ENCODE measurements at regions not wholly inside any gene's neighbourhood (a gene's known extent, or its start where the extent isn't known, plus 50 kb on each side); places are given as distances from the start of the nearest gene placed in this dataset.

DNA sequence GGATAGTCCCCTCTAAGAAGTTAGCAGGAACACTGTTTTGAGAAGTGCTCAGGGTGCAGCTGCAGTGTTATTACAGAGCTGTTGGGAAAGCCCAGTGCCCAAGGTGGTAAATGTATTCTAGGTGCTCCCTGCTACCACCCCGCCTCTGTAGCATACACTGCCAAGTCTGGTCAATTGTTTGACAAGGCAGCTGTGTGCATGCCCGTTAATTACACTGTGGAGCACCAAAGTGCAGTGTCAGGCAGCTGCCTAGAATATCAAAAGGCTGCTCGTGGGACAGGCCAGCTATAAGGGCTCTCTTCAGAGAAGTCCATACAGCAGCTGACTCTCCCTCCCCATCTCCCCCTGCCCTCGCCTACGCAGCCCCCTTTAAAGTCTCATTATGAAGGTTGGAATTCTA lies 99.9 kb upstream of the KLHL13 start:
- TF ChIP-seq, protein P1, sequence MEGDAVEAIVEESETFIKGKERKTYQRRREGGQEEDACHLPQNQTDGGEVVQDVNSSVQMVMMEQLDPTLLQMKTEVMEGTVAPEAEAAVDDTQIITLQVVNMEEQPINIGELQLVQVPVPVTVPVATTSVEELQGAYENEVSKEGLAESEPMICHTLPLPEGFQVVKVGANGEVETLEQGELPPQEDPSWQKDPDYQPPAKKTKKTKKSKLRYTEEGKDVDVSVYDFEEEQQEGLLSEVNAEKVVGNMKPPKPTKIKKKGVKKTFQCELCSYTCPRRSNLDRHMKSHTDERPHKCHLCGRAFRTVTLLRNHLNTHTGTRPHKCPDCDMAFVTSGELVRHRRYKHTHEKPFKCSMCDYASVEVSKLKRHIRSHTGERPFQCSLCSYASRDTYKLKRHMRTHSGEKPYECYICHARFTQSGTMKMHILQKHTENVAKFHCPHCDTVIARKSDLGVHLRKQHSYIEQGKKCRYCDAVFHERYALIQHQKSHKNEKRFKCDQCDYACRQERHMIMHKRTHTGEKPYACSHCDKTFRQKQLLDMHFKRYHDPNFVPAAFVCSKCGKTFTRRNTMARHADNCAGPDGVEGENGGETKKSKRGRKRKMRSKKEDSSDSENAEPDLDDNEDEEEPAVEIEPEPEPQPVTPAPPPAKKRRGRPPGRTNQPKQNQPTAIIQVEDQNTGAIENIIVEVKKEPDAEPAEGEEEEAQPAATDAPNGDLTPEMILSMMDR (IDR thresholded peaks at IDR 0.05): no peak
- TF ChIP-seq POLR2A (IDR thresholded peaks at IDR 0.05): no peak

Measured in right lobe of liver (tissue), 4 donors.